Colonic mucosa (tissue), 4 donors: ENCODE measurements at regions not wholly inside any gene's neighbourhood (a gene's known extent, or its start where the extent isn't known, plus 50 kb on each side); places are given as distances from the start of the nearest gene placed in this dataset.

Experiments used
- DNase-seq: peaks from one replicate; pipeline ENCODE4 v3.0.0-alpha.2; 2020
- H3K27ac ChIP-seq: fragments of 200-600 bp; one replicate; pipeline ENCODE4 v1.8.0; 2021
- H3K27me3 ChIP-seq: fragments of 200-600 bp; one replicate; pipeline ENCODE4 v1.8.0; 2021
- H3K36me3 ChIP-seq: fragments of 200-600 bp; one replicate; pipeline ENCODE4 v1.8.0; 2021
- H3K4me1 ChIP-seq: fragments of 200-600 bp; one replicate; pipeline ENCODE4 v1.8.0; 2021; ENCODE audit warnings: mild to moderate bottlenecking
- H3K4me3 ChIP-seq: fragments of 200-600 bp; one replicate; pipeline ENCODE4 v1.8.0; 2021
- H3K9ac ChIP-seq, 2 donors: one replicate each; pipeline ENCODE4 v1.7.0; 2013; ENCODE audit warnings: control low read depth in 2 of 2, low read depth in 2 of 2, low read length in 2 of 2
- H3K9me3 ChIP-seq: fragments of 200-600 bp; one replicate; pipeline ENCODE4 v1.8.0; 2021
- CTCF ChIP-seq: fragments of 200-600 bp; IDR thresholded peaks from one replicate; pipeline ENCODE4 v1.8.0; 2022; ENCODE audit warnings: antibody characterized with exemption, mild to moderate bottlenecking
- intact Hi-C: fragments of 100-400 bp; cut with DNase I; formaldehyde crosslinking; loops from one replicate; pipeline ENCODE4 v1.14.1; 2022
- donor health status: healthy.
- donor health status: DM: no; HTN: no; CAD: no.
- donor health status: DM: no; HTN: no; CAD: no.

GRCh38 chr6:8219352-8219943, 117.1 kb upstream of the EEF1E1 start:
- Histone ChIP-seq H3K9me3 (no peaks in the 10 kb centered on the region), H3K4me1 (no peaks in the 10 kb centered on the region), H3K27me3 (no peaks in the 10 kb centered on the region), H3K9ac (no peak overlapping the region), H3K36me3 (no peaks in the 10 kb centered on the region), H3K27ac (no peak overlapping the region), H3K4me3 (no peak overlapping the region)
- TF ChIP-seq CTCF, result peak; percentile 72
- intact Hi-C loops, result loop anchor here (2.0 kb wide), 1 partner anchor 89 kb away; no protein-coding TSS in a partner anchor
- DNase-seq, result peak; percentile 30

GRCh38 chr6:8218861-8219260, 116.5 kb upstream of the EEF1E1 start:
- no peak for DNase-seq
- no peak for TF ChIP-seq CTCF
- Histone ChIP-seq H3K27ac (no peak overlapping the region), H3K4me3 (no peak overlapping the region), H3K9ac (no peak overlapping the region), H3K9me3 (no peaks in the 10 kb centered on the region), H3K36me3 (no peaks in the 10 kb centered on the region), H3K27me3 (no peaks in the 10 kb centered on the region), H3K4me1 (no peaks in the 10 kb centered on the region)
- intact Hi-C loops, result loop anchor here (2.0 kb wide), 1 partner anchor 88 kb away; no protein-coding TSS in a partner anchor

- H3K36me3 ChIP-seq, result no peaks in the 10 kb centered on the region
- no peak for DNase-seq
- no peaks in the 10 kb centered on the region for H3K9me3 ChIP-seq
- no peaks in the 10 kb centered on the region for H3K27me3 ChIP-seq
- no peaks in the 10 kb centered on the region for H3K4me1 ChIP-seq
- H3K9ac ChIP-seq, result no peak overlapping the region
- no peak overlapping the region for H3K4me3 ChIP-seq
- no peak for TF ChIP-seq CTCF
- H3K27ac ChIP-seq, result no peak overlapping the region
- intact Hi-C loops, result no loop called here
Measured at GRCh38 chr6:8215631-8216030, 113.3 kb upstream of the EEF1E1 start.

- Histone ChIP-seq H3K27me3 (no peaks in the 10 kb centered on the region), H3K4me3 (no peak overlapping the region), H3K9ac (no peak overlapping the region), H3K27ac (no peak overlapping the region), H3K4me1 (no peaks in the 10 kb centered on the region), H3K9me3 (no peaks in the 10 kb centered on the region), H3K36me3 (no peaks in the 10 kb centered on the region)
- TF ChIP-seq CTCF, result no peak
- no peak for DNase-seq
- intact Hi-C loops, result no loop called here
Measured at GRCh38 chr6:8213995-8214394, 111.6 kb upstream of the EEF1E1 start.

- H3K4me3 ChIP-seq, result no peak overlapping the region
- no peak for DNase-seq
- no peaks in the 10 kb centered on the region for H3K27me3 ChIP-seq
- no peak overlapping the region for H3K9ac ChIP-seq
- TF ChIP-seq CTCF, result no peak
- H3K36me3 ChIP-seq, result no peaks in the 10 kb centered on the region
- no peak overlapping the region for H3K27ac ChIP-seq
- intact Hi-C loops, result no loop called here
- H3K9me3 ChIP-seq, result no peaks in the 10 kb centered on the region
- no peaks in the 10 kb centered on the region for H3K4me1 ChIP-seq
Measured at GRCh38 chr6:8212720-8213434, 110.5 kb upstream of the EEF1E1 start.
